NCI-H748 (cell line): ENCODE measurements at regions not wholly inside any gene's neighbourhood (a gene's known extent, or its start where the extent isn't known, plus 50 kb on each side); places are given as distances from the start of the nearest gene placed in this dataset.

Experiments
- DNase-seq: peaks from one replicate; lab custom pipeline; 2025; ENCODE audit not compliant: unreplicated experiment; lab: John Stamatoyannopoulos, UW

GRCh38 chr21:18460979-18461378, 57.4 kb upstream of the TMPRSS15 start:
- DNase-seq, result no peak

DNA sequence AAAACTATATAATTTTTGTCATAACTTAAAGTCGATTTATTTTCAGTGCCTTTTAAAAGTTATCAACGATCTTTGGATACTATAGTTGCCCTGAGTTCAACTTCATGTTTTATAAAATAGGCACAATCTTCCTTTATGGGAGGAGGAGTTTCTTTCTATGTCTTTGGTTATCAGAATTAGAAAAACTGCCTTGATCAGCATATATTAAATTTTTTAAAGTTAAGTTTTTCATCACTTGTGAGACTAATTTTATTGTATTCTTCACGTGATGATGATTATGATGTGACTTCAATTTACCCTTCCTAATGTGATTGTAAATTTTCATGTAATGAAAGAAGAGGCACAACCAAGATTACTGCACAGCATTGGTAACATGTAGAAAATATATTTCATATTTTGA, 58.2 kb upstream of the TMPRSS15 start:
- DNase-seq, result no peak

- no peak for DNase-seq
Observed at GRCh38 chr21:18467715-18468114, 64.1 kb upstream of the TMPRSS15 start.

DNA sequence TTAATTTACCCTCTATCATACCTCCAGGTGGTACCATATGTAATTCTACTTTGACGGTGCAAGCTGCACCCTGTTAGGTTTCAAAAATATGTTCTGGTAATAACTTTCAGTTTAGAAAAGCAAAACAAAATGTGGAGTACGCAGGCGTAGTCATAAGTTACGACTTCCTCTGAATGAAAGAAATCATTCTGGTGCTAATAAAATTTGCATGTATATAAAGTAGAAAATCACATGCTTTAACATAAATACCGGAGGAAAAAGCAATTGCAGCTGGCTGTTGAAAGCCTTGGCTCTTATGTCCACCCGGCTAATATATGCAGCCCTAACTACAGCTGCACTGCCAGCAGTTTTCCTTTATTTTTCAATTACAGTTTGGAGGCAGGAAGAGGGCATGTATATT, 65.2 kb upstream of the TMPRSS15 start:
- DNase-seq, result peak; percentile 51

DNA sequence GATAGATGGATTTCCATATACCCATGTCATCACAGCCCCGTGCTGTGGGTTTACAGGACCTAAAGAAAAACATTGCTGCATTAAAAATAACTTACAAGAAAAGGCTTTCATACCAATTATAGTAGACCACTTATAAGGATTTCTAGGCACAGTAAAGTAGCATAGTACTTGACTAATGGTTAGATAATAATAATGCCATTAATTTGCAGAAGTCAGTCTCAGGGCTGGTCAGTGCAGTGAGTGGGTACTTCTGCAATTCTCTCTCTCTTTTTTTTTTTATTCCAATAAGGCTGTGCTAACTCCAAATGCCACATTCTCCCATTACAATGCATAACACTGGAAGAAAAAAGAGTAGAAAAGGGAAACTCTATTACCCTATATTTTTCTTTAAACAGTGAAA, 73.1 kb upstream of the TMPRSS15 start:
- DNase-seq, result no peak

GRCh38 chr21:18477043-18477442, 73.5 kb upstream of the TMPRSS15 start:
- no peak for DNase-seq

- DNase-seq, result no peak
Observed at GRCh38 chr21:18478513-18478912, 74.9 kb upstream of the TMPRSS15 start.

GRCh38 chr21:18488252-18488651, 84.7 kb upstream of the TMPRSS15 start:
- no peak for DNase-seq

DNA sequence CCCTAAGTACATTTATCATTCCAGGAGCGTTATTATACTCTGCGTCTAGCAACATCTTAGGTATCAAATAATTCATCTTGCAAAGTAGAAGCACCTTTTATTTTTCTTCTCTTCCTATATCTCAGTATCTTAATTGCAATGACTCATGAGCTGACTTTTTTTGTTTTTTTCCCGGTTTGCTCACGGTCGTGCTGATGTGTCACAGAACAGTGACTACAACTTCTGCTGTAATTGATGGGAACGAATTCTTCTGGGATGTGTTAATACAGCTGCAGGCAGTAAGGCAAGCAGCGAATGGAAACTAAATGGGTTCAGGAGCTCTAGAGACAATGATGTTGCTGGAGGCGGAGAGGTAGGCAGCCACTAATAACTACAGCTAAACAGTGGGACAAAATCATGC, 89.8 kb upstream of the TMPRSS15 start:
- DNase-seq, result no peak

DNA sequence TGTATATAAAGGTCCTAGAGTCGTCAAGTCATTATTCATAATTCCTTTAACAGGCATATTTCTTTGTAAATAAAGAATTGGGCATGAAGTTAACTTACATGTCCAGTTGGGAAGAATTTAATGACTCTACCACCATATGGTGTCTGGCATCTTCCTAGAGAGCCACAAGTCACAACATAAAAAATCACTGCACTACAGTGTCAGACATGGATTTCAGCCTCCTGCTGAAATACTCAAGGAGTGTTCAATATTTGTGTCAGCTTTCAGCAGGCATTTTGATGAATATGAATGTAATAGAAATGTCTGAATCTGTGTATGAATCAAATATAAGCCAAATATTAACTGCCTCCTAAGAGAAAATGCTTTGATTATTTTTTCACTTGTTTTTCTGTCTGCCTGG, 91.9 kb upstream of the TMPRSS15 start:
- no peak for DNase-seq

- DNase-seq, result no peak
Observed at GRCh38 chr21:18498431-18498830, 94.8 kb upstream of the TMPRSS15 start.

GRCh38 chr21:18499761-18500376, 96.3 kb upstream of the TMPRSS15 start:
- peak; percentile 59 for DNase-seq

- DNase-seq, result no peak
Observed at GRCh38 chr21:18518054-18518481, 114.5 kb upstream of the TMPRSS15 start.

- no peak for DNase-seq
Observed at GRCh38 chr21:18521204-18521603, 117.6 kb upstream of the TMPRSS15 start.

GRCh38 chr21:18522181-18522972, 118.8 kb upstream of the TMPRSS15 start:
- DNase-seq, result peak; percentile 43

DNA sequence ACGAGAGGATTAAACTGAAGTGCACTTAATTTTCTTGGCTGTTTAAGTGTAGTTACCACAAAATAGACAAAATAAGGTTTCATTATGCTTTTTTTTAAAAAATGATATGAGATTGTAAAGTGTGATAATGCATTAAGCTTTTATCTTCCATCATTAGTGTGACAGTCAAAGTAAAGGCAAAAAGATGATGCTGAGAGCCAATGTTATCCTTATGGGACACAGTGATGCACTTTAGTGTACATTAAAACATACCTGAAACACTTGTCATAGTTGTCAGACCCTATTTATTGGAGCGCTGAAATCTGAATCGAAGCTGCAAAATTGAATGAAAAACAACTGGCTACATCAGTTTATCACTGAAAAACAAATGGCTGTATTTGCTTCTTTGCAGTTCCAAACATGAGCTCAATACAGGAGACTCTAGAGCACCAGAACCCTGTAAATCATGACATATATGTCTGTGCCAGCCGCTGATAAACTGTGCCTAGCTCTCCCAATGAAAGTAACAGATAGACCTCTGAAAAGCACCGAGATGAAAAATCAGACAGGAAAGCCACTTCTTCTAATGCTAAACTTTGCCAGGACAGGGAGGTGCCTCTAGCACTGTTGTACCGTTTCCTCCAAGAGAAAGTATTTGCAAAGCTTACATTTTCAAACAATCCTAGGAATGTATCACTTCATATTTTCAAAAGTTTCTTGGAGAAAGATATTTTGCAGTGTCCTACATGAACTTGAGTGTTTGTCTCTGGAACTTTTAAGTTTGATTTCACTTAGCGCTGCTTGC, 120.7 kb upstream of the TMPRSS15 start:
- no peak for DNase-seq

- peak; percentile 89 for DNase-seq
Observed at GRCh38 chr21:18529254-18529653, 125.7 kb upstream of the TMPRSS15 start.

GRCh38 chr21:18542081-18542480, 138.5 kb upstream of the TMPRSS15 start:
- DNase-seq, result no peak

GRCh38 chr21:18545908-18546307, 142.3 kb upstream of the TMPRSS15 start:
- no peak for DNase-seq

GRCh38 chr21:18547347-18547746, 143.8 kb upstream of the TMPRSS15 start:
- DNase-seq, result no peak

DNA sequence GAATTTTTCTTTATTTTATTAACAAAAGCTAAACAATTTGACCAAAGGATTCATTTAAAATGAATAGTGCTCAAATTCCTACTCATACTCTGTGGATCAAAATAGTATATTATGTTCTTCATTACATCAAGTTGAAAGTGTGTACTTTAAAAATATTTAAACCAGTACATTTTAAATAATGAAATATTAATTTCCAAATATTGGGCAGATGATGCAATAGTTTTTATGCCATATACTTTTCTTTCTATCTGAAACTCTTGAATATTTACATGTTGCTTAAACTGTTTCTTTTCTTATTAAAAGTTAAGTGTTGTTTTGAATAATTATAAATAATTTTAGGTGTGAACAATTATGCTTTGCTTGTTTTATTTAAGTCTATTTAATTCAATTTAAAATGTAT, 144.7 kb upstream of the TMPRSS15 start:
- DNase-seq, result no peak
